Keratinocyte (primary cell): ENCODE measurements at regions not wholly inside any gene's neighbourhood (a gene's known extent, or its start where the extent isn't known, plus 50 kb on each side); places are given as distances from the start of the nearest gene placed in this dataset.

Experiments
- CTCF ChIP-seq, 3 experiments: IDR thresholded peaks in 1 of 3; conservative IDR thresholded peaks in 1 of 3; optimal IDR thresholded peaks in 1 of 3; 2 replicates in 2 of 3; 3 replicates in 1 of 3; pipeline versions ENCODE3 to v1.5.1; 2011; ENCODE audit warnings: low read length in 3 of 3, mild to moderate bottlenecking in 3 of 3, moderate library complexity in 2 of 3, control low read depth in 1 of 3, inconsistent platforms in 1 of 3; ENCODE audit not compliant: insufficient read depth in 2 of 3; ENCODE audit errors: extremely low read depth in 1 of 3
- EZH2 ChIP-seq: IDR thresholded peaks from one replicate; pipeline ENCODE4 v1.6.1; 2012; ENCODE audit warnings: inconsistent platforms, mild to moderate bottlenecking, low read length, moderate library complexity

GRCh38 chr6:11367638-11368199, 135.3 kb upstream of the NEDD9 start:
- no peak for TF ChIP-seq CTCF (optimal IDR thresholded peaks at IDR 0.05 in 1 of 3, IDR thresholded peaks at IDR 0.05 in 1 of 3, conservative IDR thresholded peaks at IDR 0.05 in 1 of 3; ENCODE audit: extremely low read depth in 1 of 3, insufficient read depth in 2 of 3, low read length in 3 of 3)
- no peak for TF ChIP-seq EZH2
